ENCODE measurements at regions not wholly inside any gene's neighbourhood (a gene's known extent, or its start where the extent isn't known, plus 50 kb on each side); places are given as distances from the start of the nearest gene placed in this dataset.

- Histone ChIP-seq H3K4me3 (replicated peaks; ENCODE audit: insufficient read depth, low read length) (no peak overlapping the region), H3K27me3 (ENCODE audit: insufficient read depth, poor library complexity, severe bottlenecking) (no peaks in the 10 kb centered on the region), H3K27ac (replicated peaks) (no peak overlapping the region)
- TF ChIP-seq SPI1 (IDR thresholded peaks at IDR 0.05; ENCODE audit: borderline replicate concordance, low read depth), result no peak
- TF ChIP-seq CTCF (IDR thresholded peaks at IDR 0.05; ENCODE audit: insufficient read depth, low read length), result no peak
- TF ChIP-seq REST (IDR thresholded peaks at IDR 0.05; ENCODE audit: insufficient replicate concordance, low read depth), result no peak
- no peak for TF ChIP-seq POLR2AphosphoS5 (IDR thresholded peaks at IDR 0.05; ENCODE audit: low read depth)
- no peak for TF ChIP-seq GABPA (IDR thresholded peaks at IDR 0.05; ENCODE audit: low read depth)
- DNase-seq (ENCODE audit: low read depth in 1 of 2, low spot score in 1 of 2), result no peak
Observed at GRCh38 chr14:29339494-29340172, 573.0 kb downstream of the FOXG1 start.

- DNase-seq (ENCODE audit: low read depth in 1 of 2, low spot score in 1 of 2), result no peak
Observed at GRCh38 chr14:29348504-29348903, 579.1 kb downstream of the PRKD1 start.

More at GRCh38 chr14:29348504-29348903, 579.1 kb downstream of the PRKD1 start:
- Histone ChIP-seq H3K27me3 (ENCODE audit: insufficient read depth, poor library complexity, severe bottlenecking) (no peaks in the 10 kb centered on the region), H3K4me3 (replicated peaks; ENCODE audit: insufficient read depth, low read length) (no peak overlapping the region), H3K27ac (replicated peaks) (no peak overlapping the region)
- TF ChIP-seq GABPA (IDR thresholded peaks at IDR 0.05; ENCODE audit: low read depth) (no peak), POLR2AphosphoS5 (IDR thresholded peaks at IDR 0.05; ENCODE audit: low read depth) (no peak), SPI1 (IDR thresholded peaks at IDR 0.05; ENCODE audit: borderline replicate concordance, low read depth) (no peak), CTCF (IDR thresholded peaks at IDR 0.05; ENCODE audit: insufficient read depth, low read length) (no peak), REST (IDR thresholded peaks at IDR 0.05; ENCODE audit: insufficient replicate concordance, low read depth) (no peak)
